ENCODE measurements at regions not wholly inside any gene's neighbourhood (a gene's known extent, or its start where the extent isn't known, plus 50 kb on each side); places are given as distances from the start of the nearest gene placed in this dataset.

DNA sequence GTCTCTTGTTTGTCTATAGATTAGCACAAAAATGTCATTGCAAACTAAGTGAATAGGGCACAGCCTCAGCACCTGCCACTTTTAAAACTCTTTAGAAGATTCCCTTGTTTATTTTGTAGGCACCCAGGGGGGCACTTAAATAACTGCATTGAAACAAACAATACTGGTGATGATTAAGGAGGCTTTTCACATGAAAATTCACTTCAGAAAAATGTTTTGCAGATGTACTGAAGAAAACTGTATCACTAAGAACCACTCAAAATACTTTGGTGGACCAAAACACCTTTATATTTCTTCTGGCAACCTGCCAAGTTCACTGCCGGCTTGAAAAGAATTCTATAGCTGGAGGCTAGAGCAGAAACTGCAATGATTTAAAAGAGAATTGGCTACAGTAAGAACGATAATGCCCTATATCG is 281.5 kb downstream of the TOX3 start:
- no peak for DNase-seq (ENCODE audit: low read depth in 2 of 2)
- H3K4me3 ChIP-seq (replicated peaks in 1 of 2; ENCODE audit: low read depth in 2 of 2, low read length in 2 of 2), result no peak overlapping the region
- TF ChIP-seq, protein P1, sequence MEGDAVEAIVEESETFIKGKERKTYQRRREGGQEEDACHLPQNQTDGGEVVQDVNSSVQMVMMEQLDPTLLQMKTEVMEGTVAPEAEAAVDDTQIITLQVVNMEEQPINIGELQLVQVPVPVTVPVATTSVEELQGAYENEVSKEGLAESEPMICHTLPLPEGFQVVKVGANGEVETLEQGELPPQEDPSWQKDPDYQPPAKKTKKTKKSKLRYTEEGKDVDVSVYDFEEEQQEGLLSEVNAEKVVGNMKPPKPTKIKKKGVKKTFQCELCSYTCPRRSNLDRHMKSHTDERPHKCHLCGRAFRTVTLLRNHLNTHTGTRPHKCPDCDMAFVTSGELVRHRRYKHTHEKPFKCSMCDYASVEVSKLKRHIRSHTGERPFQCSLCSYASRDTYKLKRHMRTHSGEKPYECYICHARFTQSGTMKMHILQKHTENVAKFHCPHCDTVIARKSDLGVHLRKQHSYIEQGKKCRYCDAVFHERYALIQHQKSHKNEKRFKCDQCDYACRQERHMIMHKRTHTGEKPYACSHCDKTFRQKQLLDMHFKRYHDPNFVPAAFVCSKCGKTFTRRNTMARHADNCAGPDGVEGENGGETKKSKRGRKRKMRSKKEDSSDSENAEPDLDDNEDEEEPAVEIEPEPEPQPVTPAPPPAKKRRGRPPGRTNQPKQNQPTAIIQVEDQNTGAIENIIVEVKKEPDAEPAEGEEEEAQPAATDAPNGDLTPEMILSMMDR (IDR thresholded peaks at IDR 0.05; ENCODE audit: low read depth, low read length), result no peak

DNA sequence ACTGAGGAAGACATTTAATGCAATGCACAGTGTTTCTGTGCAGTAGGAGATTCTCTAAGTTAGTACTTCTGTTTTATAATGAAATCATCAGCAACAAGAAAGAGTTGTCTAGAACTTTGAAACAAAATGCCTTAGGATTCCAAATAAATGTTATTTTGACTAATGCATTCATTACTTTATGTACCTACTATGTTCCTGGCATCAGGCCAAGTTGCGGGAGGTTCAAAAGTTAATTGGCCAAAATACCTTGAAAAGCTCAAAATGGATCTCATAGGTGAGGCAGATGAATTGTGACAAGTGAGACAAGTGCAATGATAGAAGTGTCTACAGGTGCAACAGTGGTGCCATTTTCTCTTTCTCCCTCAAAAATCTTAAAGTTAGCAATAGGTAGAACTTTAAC is 289.4 kb downstream of the TOX3 start:
- DNase-seq (ENCODE audit: low read depth in 2 of 2), result peak in 1 of 2 donors; percentile 0
- H3K4me3 ChIP-seq (replicated peaks in 1 of 2; ENCODE audit: low read depth in 2 of 2, low read length in 2 of 2), result no peak overlapping the region
- TF ChIP-seq, protein P1 (IDR thresholded peaks at IDR 0.05; ENCODE audit: low read depth, low read length), result no peak

DNA sequence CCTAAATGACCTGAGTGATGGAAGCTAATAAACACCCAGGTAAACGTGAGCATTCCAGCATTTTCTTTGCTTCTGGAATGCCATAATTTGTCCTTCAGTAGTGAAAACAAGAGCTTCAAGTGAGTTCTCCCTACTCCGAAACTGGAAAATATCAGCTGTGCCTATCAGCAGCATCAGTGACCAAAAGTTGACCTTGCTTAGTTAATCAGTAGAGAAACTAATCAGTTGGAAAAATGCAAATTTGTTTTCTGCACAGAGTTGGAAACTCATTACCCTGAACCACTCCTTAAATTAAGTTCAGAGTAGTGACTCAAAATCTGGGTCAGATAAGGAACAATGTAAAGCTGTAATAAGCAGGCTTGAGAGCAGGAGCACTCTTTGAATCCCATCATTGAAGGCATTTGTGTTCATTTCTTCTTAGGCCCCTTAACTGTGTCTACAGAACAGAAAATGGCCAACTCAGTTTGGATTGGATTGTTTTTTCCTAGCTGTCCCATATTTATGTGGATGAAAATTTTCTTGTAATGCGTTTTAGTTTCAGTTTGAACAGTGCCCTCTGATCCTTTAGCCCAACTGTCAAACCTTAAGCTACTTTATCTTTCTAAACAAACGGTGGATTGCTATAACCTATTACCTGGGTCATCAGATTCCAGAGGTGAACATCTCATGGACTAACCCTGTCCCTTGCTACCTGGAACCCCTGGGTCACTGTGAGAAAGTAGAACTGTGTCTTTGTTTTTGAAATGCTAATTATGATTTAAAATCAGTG is 290.4 kb downstream of the TOX3 start:
- no peak overlapping the region for H3K4me3 ChIP-seq (replicated peaks in 1 of 2; ENCODE audit: low read depth in 2 of 2, low read length in 2 of 2)
- DNase-seq (ENCODE audit: low read depth in 2 of 2), result no peak
- TF ChIP-seq, protein P1 (IDR thresholded peaks at IDR 0.05; ENCODE audit: low read depth, low read length), result no peak

DNA sequence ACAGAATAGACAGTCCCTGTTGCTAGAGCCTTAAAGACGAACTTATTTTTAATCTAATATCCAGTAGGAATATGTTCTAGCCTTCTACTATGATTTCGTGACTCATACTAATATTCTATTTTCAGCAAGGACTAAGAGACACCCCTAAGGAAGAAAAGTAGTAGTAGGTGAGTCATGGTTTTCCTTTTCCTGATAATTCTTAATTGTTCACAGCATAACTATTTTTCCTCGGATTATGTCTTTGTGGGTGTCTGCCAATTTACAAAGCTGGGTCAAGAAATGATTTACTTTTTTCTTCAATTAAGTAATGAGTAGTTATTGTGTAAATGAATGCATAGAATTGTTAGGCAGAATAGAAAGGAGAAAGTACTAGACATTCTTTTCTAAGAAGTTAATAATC is 292.2 kb downstream of the TOX3 start:
- TF ChIP-seq, protein P1 (IDR thresholded peaks at IDR 0.05; ENCODE audit: low read depth, low read length), result no peak
- DNase-seq (ENCODE audit: low read depth in 2 of 2), result peak in 1 of 2 donors; percentile 0

DNA sequence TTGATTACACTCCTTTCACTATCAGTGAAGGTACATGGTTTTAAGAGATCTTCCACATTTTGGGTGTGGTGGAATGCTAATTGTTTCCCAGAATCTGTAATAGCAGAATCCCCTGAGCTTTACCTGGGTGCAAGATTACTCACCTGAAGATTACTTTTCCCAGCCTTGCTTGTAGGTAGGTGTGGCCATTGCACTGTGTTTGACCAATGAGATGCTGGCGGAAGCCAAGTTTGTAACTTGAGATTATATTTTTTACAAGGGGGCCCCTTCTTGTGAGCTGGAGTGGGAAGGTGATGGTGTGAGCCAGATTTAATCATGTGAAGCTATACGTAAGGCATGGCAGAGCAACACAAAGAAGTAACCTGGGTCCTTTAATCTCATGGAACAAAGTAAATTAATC is 294.3 kb downstream of the TOX3 start:
- no peak overlapping the region for H3K4me3 ChIP-seq (replicated peaks in 1 of 2; ENCODE audit: low read depth in 2 of 2, low read length in 2 of 2)
- TF ChIP-seq, protein P1 (IDR thresholded peaks at IDR 0.05; ENCODE audit: low read depth, low read length), result no peak
- no peak for DNase-seq (ENCODE audit: low read depth in 2 of 2)

More for the DNA sequence above, 292.2 kb downstream of the TOX3 start:
- no peak overlapping the region for H3K4me3 ChIP-seq (replicated peaks in 1 of 2; ENCODE audit: low read depth in 2 of 2, low read length in 2 of 2)

DNA sequence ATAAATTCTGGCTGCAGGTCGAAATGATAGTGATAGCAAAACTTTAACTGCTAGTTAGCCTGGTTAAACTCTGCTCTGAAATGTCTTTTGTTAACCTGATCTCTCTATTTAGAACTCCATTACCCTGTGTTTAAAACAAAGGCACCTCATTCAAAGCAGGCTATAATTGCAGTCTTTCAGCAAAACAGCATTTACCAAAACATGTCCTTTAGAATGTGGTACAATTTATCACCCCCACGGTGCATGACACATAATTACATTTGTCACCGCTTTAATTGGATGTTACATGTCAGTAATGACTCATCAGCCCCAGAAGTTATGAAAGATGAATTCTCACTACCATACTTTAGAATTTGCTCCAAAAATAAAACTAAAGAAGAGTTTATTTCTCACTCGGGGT is 295.4 kb downstream of the TOX3 start:
- H3K4me3 ChIP-seq (replicated peaks in 1 of 2; ENCODE audit: low read depth in 2 of 2, low read length in 2 of 2), result no peak overlapping the region
- TF ChIP-seq, protein P1 (IDR thresholded peaks at IDR 0.05; ENCODE audit: low read depth, low read length), result no peak
- no peak for DNase-seq (ENCODE audit: low read depth in 2 of 2)

DNA sequence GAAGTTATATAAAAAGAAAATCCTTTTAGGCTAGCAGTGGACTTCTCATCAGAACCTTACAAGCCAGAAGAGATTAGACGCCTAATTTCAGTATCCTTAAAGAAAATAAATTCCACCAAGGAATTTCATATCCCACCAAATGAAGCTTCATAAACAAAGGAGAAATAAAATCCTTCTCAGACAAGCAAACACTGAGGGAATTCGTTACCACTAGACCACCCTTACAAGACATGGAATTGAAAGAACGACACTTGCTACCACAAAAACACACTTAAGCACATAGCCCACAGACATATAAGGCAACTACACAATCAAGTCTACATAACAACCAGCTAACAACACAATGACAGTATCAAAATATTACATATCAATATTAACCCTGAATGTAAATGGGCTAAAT is 299.2 kb downstream of the TOX3 start:
- DNase-seq (ENCODE audit: low read depth in 2 of 2), result no peak
- TF ChIP-seq, protein P1 (IDR thresholded peaks at IDR 0.05; ENCODE audit: low read depth, low read length), result no peak

More for the DNA sequence above, 299.2 kb downstream of the TOX3 start:
- no peak overlapping the region for H3K4me3 ChIP-seq (replicated peaks in 1 of 2; ENCODE audit: low read depth in 2 of 2, low read length in 2 of 2)

All from cardiac fibroblast (primary cell).